PC-3 (cell line): ENCODE measurements at regions not wholly inside any gene's neighbourhood (a gene's known extent, or its start where the extent isn't known, plus 50 kb on each side); places are given as distances from the start of the nearest gene placed in this dataset.

Experiments used
- ATAC-seq: fragments of 200-7000 bp; cut with Tn5 transposase; 2 replicates; pipeline ENCODE4 v1.9.1; 2020; ENCODE audit warnings: mild to moderate bottlenecking, moderate library complexity
- BruUV-seq: library from RNA; stranded (reverse); fragments of 400-500 nt; replicated peaks from 2 replicates; lab custom pipeline; 2021; lab: Mats Ljungman, UMichigan
- CTCF ChIA-PET: fragments of 300-600 bp; sonication (Branson Sonifier 250); formaldehyde crosslinking; loops from one replicate; lab custom pipeline; 2022; ENCODE audit warnings: antibody characterized with exemption; lab: Charles Lee
- POLR2A ChIA-PET: fragments of 300-600 bp; sonication (Branson Sonifier 250); formaldehyde crosslinking; loops from one replicate; lab custom pipeline; 2022; ENCODE audit warnings: antibody characterized with exemption; ENCODE audit not compliant: unreplicated experiment; lab: Charles Lee
- DNase-seq: peaks from one replicate; pipeline ENCODE4 v3.0.0-alpha.2; 2015
- H2AFZ ChIP-seq: fragments of 300-600 bp; sonication (generic); 2 replicates; pipeline ENCODE4 v1.6.0; 2016; ENCODE audit warnings: antibody characterized with exemption, low read length
- H3F3A ChIP-seq: fragments of 300-600 bp; sonication (generic); one replicate; pipeline ENCODE4 v1.6.0; 2017; ENCODE audit warnings: antibody characterized with exemption, low read length, control low read depth, mild to moderate bottlenecking; ENCODE audit not compliant: unreplicated experiment
- H3K27ac ChIP-seq: fragments of 300-600 bp; sonication (generic); 2 replicates; pipeline ENCODE4 v1.5.1; 2016; ENCODE audit warnings: mild to moderate bottlenecking, low read length
- H3K27me3 ChIP-seq: fragments of 300-600 bp; sonication (generic); 2 replicates; pipeline ENCODE4 v1.6.1; 2016; ENCODE audit warnings: low read length, mixed read lengths
- H3K36me3 ChIP-seq: fragments of 300-600 bp; sonication (generic); 2 replicates; pipeline ENCODE4 v1.6.1; 2016; ENCODE audit warnings: low read depth, mixed run types, low read length, mixed read lengths
- H3K4me1 ChIP-seq: fragments of 300-600 bp; sonication (generic); 2 replicates; pipeline ENCODE4 v1.5.1; 2016; ENCODE audit warnings: low read length; ENCODE audit not compliant: insufficient read depth
- H3K4me2 ChIP-seq: fragments of 300-600 bp; sonication (generic); 2 replicates; pipeline ENCODE4 v1.6.0; 2016; ENCODE audit warnings: low read length
- H3K4me3 ChIP-seq: fragments of 300-600 bp; sonication (generic); 2 replicates; pipeline ENCODE4 v1.5.1; 2016; ENCODE audit warnings: mild to moderate bottlenecking, low read length, mixed read lengths
- H3K79me2 ChIP-seq: fragments of 300-600 bp; sonication (generic); 2 replicates; pipeline ENCODE4 v1.6.1; 2017; ENCODE audit warnings: low read length, mixed read lengths
- H3K9ac ChIP-seq: fragments of 300-600 bp; sonication (generic); 2 replicates; pipeline ENCODE4 v1.6.0; 2016; ENCODE audit warnings: mild to moderate bottlenecking, low read length
- H3K9me2 ChIP-seq: fragments of 300-600 bp; sonication (generic); replicated peaks from 2 replicates; pipeline ENCODE4 v1.6.1; 2016; ENCODE audit warnings: mixed run types, low read length, mixed read lengths
- H3K9me3 ChIP-seq: fragments of 300-600 bp; sonication (generic); 2 replicates; pipeline ENCODE4 v1.6.1; 2016; ENCODE audit warnings: low read length, mixed read lengths
- H4K20me1 ChIP-seq: fragments of 300-600 bp; sonication (generic); 2 replicates; pipeline ENCODE4 v1.6.1; 2016; ENCODE audit warnings: low read length, mixed read lengths
- CTCF ChIP-seq: fragments of 300-600 bp; sonication (generic); conservative IDR thresholded peaks from 2 replicates; pipeline ENCODE4 v1.5.1; 2017; ENCODE audit warnings: antibody characterized with exemption, low read depth, mild to moderate bottlenecking, low read length
- EZH2 ChIP-seq: fragments of 300-600 bp; sonication (generic); IDR thresholded peaks from one replicate; pipeline ENCODE4 v1.6.1; 2017; ENCODE audit warnings: antibody characterized with exemption, mild to moderate bottlenecking, low read length; ENCODE audit not compliant: unreplicated experiment
- EZH2phosphoT487 ChIP-seq: fragments of 300-600 bp; sonication (generic); IDR thresholded peaks from 2 replicates; pipeline ENCODE4 v1.6.1; 2018; ENCODE audit warnings: mild to moderate bottlenecking, antibody characterized with exemption, low read length, borderline replicate concordance
- intact Hi-C: fragments of 100-400 bp; cut with micrococcal nuclease; formaldehyde crosslinking; loops from 2 replicates; pipeline ENCODE4 v1.9.0; 2023

GRCh38 chr15:62510791-62511190 lies 345.7 kb upstream of the C2CD4B start:
- no peaks in the 10 kb centered on the region for H3K79me2 ChIP-seq
- no peak overlapping the region for H3K4me3 ChIP-seq
- ATAC-seq (no peak), DNase-seq (no peak)
- H3K4me2 ChIP-seq: no peak overlapping the region
- no peak overlapping the region for H3K9ac ChIP-seq
- no peaks in the 10 kb centered on the region for H3F3A ChIP-seq
- intact Hi-C loops: no loop called here
- H3K9me3 ChIP-seq: no peaks in the 10 kb centered on the region
- H3K27ac ChIP-seq: no peak overlapping the region
- no peak overlapping the region for H2AFZ ChIP-seq
- ChIA-PET POLR2A (no interaction called here), CTCF (no interaction called here)
- TF ChIP-seq CTCF (no peak), EZH2phosphoT487 (no peak), EZH2 (no peak)
- no peaks in the 10 kb centered on the region for H3K9me2 ChIP-seq
- no peaks in the 10 kb centered on the region for H3K36me3 ChIP-seq
- H3K4me1 ChIP-seq: peaks cover 11% of the 10 kb centered on the region
- H4K20me1 ChIP-seq: no peaks in the 10 kb centered on the region
- BruUV-seq: no TSS peak
- H3K27me3 ChIP-seq: no peaks in the 10 kb centered on the region

GRCh38 chr15:62512904-62513303 lies 347.8 kb upstream of the C2CD4B start:
- H3K36me3 ChIP-seq: no peaks in the 10 kb centered on the region
- no TSS peak for BruUV-seq
- DNase-seq: no peak
- ATAC-seq: no peak
- no peaks in the 10 kb centered on the region for H3K79me2 ChIP-seq
- POLR2A ChIA-PET: no interaction called here
- no peak overlapping the region for H2AFZ ChIP-seq
- H3K4me3 ChIP-seq: no peak overlapping the region
- no peak overlapping the region for H3K27ac ChIP-seq
- no peak overlapping the region for H3K9ac ChIP-seq
- no peaks in the 10 kb centered on the region for H3F3A ChIP-seq
- no peaks in the 10 kb centered on the region for H4K20me1 ChIP-seq
- TF ChIP-seq EZH2phosphoT487: no peak
- TF ChIP-seq CTCF: no peak
- no peak for TF ChIP-seq EZH2
- H3K27me3 ChIP-seq: no peaks in the 10 kb centered on the region
- no peaks in the 10 kb centered on the region for H3K4me1 ChIP-seq
- H3K9me3 ChIP-seq: no peaks in the 10 kb centered on the region
- CTCF ChIA-PET: no interaction called here
- H3K9me2 ChIP-seq: no peaks in the 10 kb centered on the region
- no peak overlapping the region for H3K4me2 ChIP-seq
- intact Hi-C loops: no loop called here

GRCh38 chr15:62513893-62514292 lies 348.8 kb upstream of the C2CD4B start:
- DNase-seq: no peak
- Histone ChIP-seq H3K4me2 (no peak overlapping the region), H3K4me3 (no peak overlapping the region), H3K27ac (no peak overlapping the region), H3K27me3 (no peaks in the 10 kb centered on the region), H3K9me3 (no peaks in the 10 kb centered on the region), H4K20me1 (no peaks in the 10 kb centered on the region), H3K4me1 (no peaks in the 10 kb centered on the region), H3K9ac (no peak overlapping the region), H3K79me2 (no peaks in the 10 kb centered on the region), H3F3A (no peaks in the 10 kb centered on the region), H2AFZ (no peak overlapping the region), H3K36me3 (no peaks in the 10 kb centered on the region), H3K9me2 (no peaks in the 10 kb centered on the region)
- ChIA-PET POLR2A (no interaction called here), CTCF (no interaction called here)
- TF ChIP-seq CTCF: no peak
- TF ChIP-seq EZH2: no peak
- TF ChIP-seq EZH2phosphoT487: no peak
- BruUV-seq: no TSS peak
- intact Hi-C loops: no loop called here
- ATAC-seq: no peak
